Activated CD8-positive, alpha-beta T cell treated with anti-CD3 and anti-CD28 coated beads, Interleukin-2, amount 10 ng/mL, durations not matched to agents 7 days and 5 days (primary cell): ENCODE measurements at regions not wholly inside any gene's neighbourhood (a gene's known extent, or its start where the extent isn't known, plus 50 kb on each side); places are given as distances from the start of the nearest gene placed in this dataset.
"Not testable (repeated sequence)": the region's sequence is repeated elsewhere in the genome, so short reads cannot be mapped to it uniquely, and the experiment has no call there.

Experiments used
- ATAC-seq: fragments of 150-1000 bp; cut with Tn5 transposase; one replicate; pipeline ENCODE4 v1.10.0; 2021; ENCODE audit warnings: moderate library complexity
- CTCF ChIA-PET: fragments of 350-600 bp; sonication (Branson Sonifier 250); formaldehyde crosslinking; loops from one replicate; lab custom pipeline; 2021; ENCODE audit warnings: antibody characterized with exemption; lab: Charles Lee
- POLR2A ChIA-PET: fragments of 350-600 bp; sonication (Branson Sonifier 250); formaldehyde crosslinking; loops from one replicate; lab custom pipeline; 2021; ENCODE audit warnings: antibody characterized with exemption; lab: Charles Lee
- DNase-seq: peaks from one replicate; pipeline ENCODE4 v3.0.0-alpha.2; 2020
- H3K27ac Mint-ChIP-seq: one replicate; pipeline ENCODE4 v1.8.0; 2021; ENCODE audit warnings: mild to moderate bottlenecking, mixed read lengths
- H3K27me3 Mint-ChIP-seq: one replicate; pipeline ENCODE4 v1.8.0; 2021; ENCODE audit warnings: low read depth, mixed read lengths
- H3K36me3 Mint-ChIP-seq: one replicate; pipeline ENCODE4 v1.8.0; 2021; ENCODE audit warnings: low read depth, mixed read lengths
- H3K4me1 Mint-ChIP-seq: one replicate; pipeline ENCODE4 v1.8.0; 2021; ENCODE audit warnings: low read depth, mixed read lengths
- H3K4me3 Mint-ChIP-seq: one replicate; pipeline ENCODE4 v1.8.0; 2021; ENCODE audit warnings: mild to moderate bottlenecking, mixed read lengths
- H3K9me3 Mint-ChIP-seq: one replicate; pipeline ENCODE4 v1.8.0; 2022; ENCODE audit warnings: mixed read lengths; ENCODE audit not compliant: insufficient read depth

GRCh38 chr21:10451274-10451673 lies 70.1 kb upstream of the TPTE start:
- DNase-seq, ATAC-seq, CTCF ChIA-PET, H3K27ac Mint-ChIP-seq, H3K4me1 Mint-ChIP-seq, POLR2A ChIA-PET, H3K27me3 Mint-ChIP-seq, H3K36me3 Mint-ChIP-seq, H3K4me3 Mint-ChIP-seq: not testable (repeated sequence)
- H3K9me3 Mint-ChIP-seq = peaks cover 21% of the 10 kb centered on the region

GRCh38 chr21:10457765-10458164 lies 63.6 kb upstream of the TPTE start:
- H3K4me3 Mint-ChIP-seq, H3K27me3 Mint-ChIP-seq, CTCF ChIA-PET, H3K4me1 Mint-ChIP-seq, H3K36me3 Mint-ChIP-seq, POLR2A ChIA-PET, H3K9me3 Mint-ChIP-seq, H3K27ac Mint-ChIP-seq, DNase-seq, ATAC-seq: not testable (repeated sequence)

GRCh38 chr21:10460957-10461356 lies 60.4 kb upstream of the TPTE start:
- H3K4me3 Mint-ChIP-seq, DNase-seq, CTCF ChIA-PET, ATAC-seq, H3K36me3 Mint-ChIP-seq, H3K27ac Mint-ChIP-seq, H3K4me1 Mint-ChIP-seq, H3K9me3 Mint-ChIP-seq, POLR2A ChIA-PET, H3K27me3 Mint-ChIP-seq: not testable (repeated sequence)

DNA sequence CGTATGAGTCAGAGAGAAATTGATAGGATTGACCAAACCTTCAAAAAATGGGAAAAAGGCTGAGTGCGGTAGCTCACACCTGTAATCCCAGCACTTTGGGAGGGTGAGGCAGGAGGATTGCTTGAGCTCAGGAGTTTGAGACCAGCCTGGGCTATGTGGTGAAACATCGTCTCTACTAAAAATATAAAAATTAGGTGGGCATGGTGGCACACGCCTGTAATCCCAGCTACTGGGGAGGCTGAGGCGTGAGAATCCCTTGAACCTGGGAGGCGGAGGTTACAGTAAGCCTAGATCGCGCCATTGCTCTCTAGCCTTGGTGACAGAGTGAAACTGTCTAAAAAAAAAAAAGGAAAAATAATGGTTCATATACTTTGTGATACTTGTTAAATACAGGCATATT lies 59.9 kb upstream of the TPTE start:
- ATAC-seq, H3K27ac Mint-ChIP-seq, H3K27me3 Mint-ChIP-seq, H3K4me3 Mint-ChIP-seq, H3K4me1 Mint-ChIP-seq, DNase-seq, POLR2A ChIA-PET, H3K9me3 Mint-ChIP-seq, CTCF ChIA-PET, H3K36me3 Mint-ChIP-seq: not testable (repeated sequence)

GRCh38 chr21:10463156-10463555 lies 58.2 kb upstream of the TPTE start:
- ChIA-PET POLR2A (no interaction called here), CTCF (no interaction called here)
- Mint-ChIP-seq H3K4me1 (no peaks in the 10 kb centered on the region), H3K36me3 (no peaks in the 10 kb centered on the region), H3K4me3 (no peak overlapping the region), H3K9me3 (no peaks in the 10 kb centered on the region), H3K27ac (no peak overlapping the region), H3K27me3 (no peaks in the 10 kb centered on the region)
- ATAC-seq (no peak), DNase-seq (no peak)

- ChIA-PET POLR2A (no interaction called here), CTCF (no interaction called here)
- H3K9me3 Mint-ChIP-seq = no peaks in the 10 kb centered on the region
- DNase-seq (no peak), ATAC-seq (no peak)
- no peaks in the 10 kb centered on the region for H3K4me1 Mint-ChIP-seq
- no peak overlapping the region for H3K4me3 Mint-ChIP-seq
- H3K36me3 Mint-ChIP-seq = no peaks in the 10 kb centered on the region
- H3K27ac Mint-ChIP-seq = no peak overlapping the region
- no peaks in the 10 kb centered on the region for H3K27me3 Mint-ChIP-seq
Measured at GRCh38 chr21:10464975-10465374, 56.4 kb upstream of the TPTE start.

DNA sequence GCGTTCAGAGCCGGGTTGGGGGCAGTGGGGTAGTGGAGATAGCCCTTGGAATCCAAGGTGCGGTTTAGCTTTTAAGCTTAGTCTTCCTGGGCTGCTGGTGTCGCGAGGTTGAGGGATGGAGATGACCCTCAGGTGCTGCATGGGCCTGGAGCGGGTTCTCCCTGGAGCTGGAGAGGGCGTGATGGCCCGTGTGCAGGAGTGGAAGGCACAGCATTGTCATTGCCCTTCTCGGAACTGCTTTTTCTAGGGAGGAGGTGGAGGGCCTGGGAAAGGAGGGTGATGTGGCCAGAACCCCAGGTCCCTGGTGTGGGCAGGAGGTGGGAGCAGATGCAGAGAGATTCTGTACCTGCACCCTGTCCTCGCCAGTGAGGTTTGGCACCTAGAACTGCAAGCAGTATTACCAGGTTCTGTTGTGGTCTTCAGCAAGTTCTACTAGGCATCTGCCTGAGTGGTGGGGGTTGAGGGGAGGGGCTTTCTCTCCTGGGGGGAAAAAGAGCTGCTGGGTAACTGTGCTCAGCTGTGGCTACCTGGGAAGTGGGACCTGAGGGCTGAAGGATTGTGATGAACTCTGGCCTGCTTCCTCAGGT lies 55.8 kb upstream of the TPTE start:
- CTCF ChIA-PET, H3K27me3 Mint-ChIP-seq, H3K9me3 Mint-ChIP-seq, DNase-seq, ATAC-seq, H3K4me3 Mint-ChIP-seq, POLR2A ChIA-PET, H3K4me1 Mint-ChIP-seq, H3K36me3 Mint-ChIP-seq, H3K27ac Mint-ChIP-seq: not testable (repeated sequence)

- Mint-ChIP-seq H3K27me3 (no peaks in the 10 kb centered on the region), H3K9me3 (no peaks in the 10 kb centered on the region), H3K27ac (no peak overlapping the region), H3K4me3 (no peak overlapping the region), H3K4me1 (no peaks in the 10 kb centered on the region), H3K36me3 (no peaks in the 10 kb centered on the region)
- ATAC-seq = no peak
- ChIA-PET POLR2A (no interaction called here), CTCF (no interaction called here)
- no peak for DNase-seq
Measured at GRCh38 chr21:10466200-10466599, 55.2 kb upstream of the TPTE start.
